OCI-LY3 (cell line): ENCODE measurements at regions not wholly inside any gene's neighbourhood (a gene's known extent, or its start where the extent isn't known, plus 50 kb on each side); places are given as distances from the start of the nearest gene placed in this dataset.

Experiments
- H2AFZ ChIP-seq: fragments of 200-600, 300-600 bp; shearing (Covaris generic); 2 replicates; pipeline ENCODE4 v1.6.0; 2014; ENCODE audit warnings: antibody characterized with exemption, low read depth, low read length
- H3K27ac ChIP-seq: fragments of 200-600, 300-600 bp; sonication (generic); 2 replicates; pipeline ENCODE4 v1.5.1; 2014; ENCODE audit warnings: mild to moderate bottlenecking, low read length, moderate library complexity, mixed read lengths
- H3K27me3 ChIP-seq: fragments of 200-600, 300-600 bp; sonication (generic); 2 replicates; pipeline ENCODE4 v1.6.1; 2014; ENCODE audit warnings: low read depth, low read length, mixed read lengths
- H3K36me3 ChIP-seq: fragments of 200-600, 300-600 bp; sonication (generic); replicated peaks from 2 replicates; pipeline ENCODE3; 2014; ENCODE audit warnings: low read depth, low read length, mixed read lengths
- H3K4me1 ChIP-seq: fragments of 300-600, 200-600 bp; sonication (generic); 2 replicates; pipeline ENCODE4 v1.6.1; 2014; ENCODE audit warnings: low read length, mixed read lengths
- H3K4me2 ChIP-seq: fragments of 200-600, 300-600 bp; sonication (generic); 2 replicates; pipeline ENCODE4 v1.6.1; 2014; ENCODE audit warnings: low read length, mixed read lengths
- H3K4me3 ChIP-seq: fragments of 300-600, 200-600 bp; sonication (generic); 2 replicates; pipeline ENCODE4 v1.5.1; 2014; ENCODE audit warnings: antibody characterized with exemption, mild to moderate bottlenecking, low read length, moderate library complexity
- H3K79me2 ChIP-seq: fragments of 300-600, 200-600 bp; shearing (Covaris generic); 2 replicates; pipeline ENCODE4 v1.6.1; 2014; ENCODE audit warnings: mild to moderate bottlenecking, low read length, mixed read lengths
- H3K9ac ChIP-seq: fragments of 300-600, 200-600 bp; shearing (Covaris generic); 2 replicates; pipeline ENCODE4 v1.6.0; 2014; ENCODE audit warnings: mild to moderate bottlenecking, low read length, moderate library complexity
- H3K9me3 ChIP-seq: fragments of 200-600, 300-600 bp; shearing (Covaris generic); 2 replicates; pipeline ENCODE4 v1.6.1; 2014; ENCODE audit warnings: low read length, mixed read lengths; ENCODE audit not compliant: insufficient read depth
- H4K20me1 ChIP-seq: fragments of 200-600, 300-600 bp; sonication (generic); 2 replicates; pipeline ENCODE4 v1.6.1; 2016; ENCODE audit warnings: low read length, mixed read lengths; ENCODE audit not compliant: insufficient read depth
- CTCF ChIP-seq: fragments of 200-600, 300-600 bp; sonication (generic); IDR thresholded peaks from 2 replicates; pipeline ENCODE4 v1.5.1; 2014; ENCODE audit warnings: antibody characterized with exemption, low read length, low read depth
- EZH2phosphoT487 ChIP-seq: fragments of 200-600 bp; shearing (Covaris generic); IDR thresholded peaks from 2 replicates; pipeline ENCODE4 v1.6.1; 2018; ENCODE audit warnings: antibody characterized with exemption, mixed run types, low read depth

GRCh38 chr10:111974325-111974724 is 209.2 kb downstream of the GPAM start:
- TF ChIP-seq CTCF (no peak), EZH2phosphoT487 (no peak)
- no peaks in the 10 kb centered on the region for H3K9me3 ChIP-seq
- H3K27ac ChIP-seq = no peak overlapping the region
- no peaks in the 10 kb centered on the region for H3K27me3 ChIP-seq
- no peaks in the 10 kb centered on the region for H3K4me1 ChIP-seq
- no peak overlapping the region for H3K9ac ChIP-seq
- H3K36me3 ChIP-seq = no peaks in the 10 kb centered on the region
- H2AFZ ChIP-seq = no peak overlapping the region
- H3K4me2 ChIP-seq = no peak overlapping the region
- no peaks in the 10 kb centered on the region for H4K20me1 ChIP-seq
- H3K4me3 ChIP-seq = no peak overlapping the region
- H3K79me2 ChIP-seq = no peaks in the 10 kb centered on the region

GRCh38 chr10:111976557-111976956 is 207.0 kb downstream of the GPAM start:
- H4K20me1 ChIP-seq = no peaks in the 10 kb centered on the region
- H3K9me3 ChIP-seq = no peaks in the 10 kb centered on the region
- no peak overlapping the region for H3K4me3 ChIP-seq
- H3K27me3 ChIP-seq = no peaks in the 10 kb centered on the region
- no peak overlapping the region for H3K27ac ChIP-seq
- no peak for TF ChIP-seq EZH2phosphoT487
- no peak for TF ChIP-seq CTCF
- H3K4me1 ChIP-seq = no peaks in the 10 kb centered on the region
- no peak overlapping the region for H3K9ac ChIP-seq
- H3K4me2 ChIP-seq = no peak overlapping the region
- H3K36me3 ChIP-seq = no peaks in the 10 kb centered on the region
- H3K79me2 ChIP-seq = no peaks in the 10 kb centered on the region
- H2AFZ ChIP-seq = no peak overlapping the region

GRCh38 chr10:111984057-111984456 is 199.5 kb downstream of the GPAM start:
- H3K79me2 ChIP-seq = no peaks in the 10 kb centered on the region
- H3K4me2 ChIP-seq = no peak overlapping the region
- no peak overlapping the region for H2AFZ ChIP-seq
- no peaks in the 10 kb centered on the region for H4K20me1 ChIP-seq
- TF ChIP-seq CTCF (no peak), EZH2phosphoT487 (no peak)
- H3K4me1 ChIP-seq = no peaks in the 10 kb centered on the region
- no peaks in the 10 kb centered on the region for H3K9me3 ChIP-seq
- H3K27ac ChIP-seq = no peak overlapping the region
- no peak overlapping the region for H3K9ac ChIP-seq
- no peaks in the 10 kb centered on the region for H3K36me3 ChIP-seq
- H3K4me3 ChIP-seq = no peak overlapping the region
- 0 out of 2 replicates have a peak, but pooled peaks cover under 1% of the 10 kb centered on the region for H3K27me3 ChIP-seq

- Histone ChIP-seq H2AFZ (no peak overlapping the region), H3K27ac (no peak overlapping the region), H3K36me3 (no peaks in the 10 kb centered on the region), H3K27me3 (0 out of 2 replicates have a peak, but pooled peaks cover 5% of the 10 kb centered on the region), H3K79me2 (no peaks in the 10 kb centered on the region), H4K20me1 (no peaks in the 10 kb centered on the region), H3K9ac (no peak overlapping the region), H3K4me3 (no peak overlapping the region), H3K4me2 (no peak overlapping the region), H3K4me1 (no peaks in the 10 kb centered on the region), H3K9me3 (no peaks in the 10 kb centered on the region)
- TF ChIP-seq CTCF (no peak), EZH2phosphoT487 (no peak)
Measured at GRCh38 chr10:111986079-111986478, 197.5 kb downstream of the GPAM start.
